ENCODE measurements at regions not wholly inside any gene's neighbourhood (a gene's known extent, or its start where the extent isn't known, plus 50 kb on each side); places are given as distances from the start of the nearest gene placed in this dataset.

- no peak for TF ChIP-seq CTCF (IDR thresholded peaks at IDR 0.05)
- no peak for TF ChIP-seq POLR2A (IDR thresholded peaks at IDR 0.05)
Measured at GRCh38 chr1:98030483-98030882, 109.6 kb upstream of the DPYD start.
